NCI-H146 treated with DMSO at 0.1 percent for 48 hours (cell line): ENCODE measurements at regions not wholly inside any gene's neighbourhood (a gene's known extent, or its start where the extent isn't known, plus 50 kb on each side); places are given as distances from the start of the nearest gene placed in this dataset.
"Not testable (repeated sequence)": the region's sequence is repeated elsewhere in the genome, so short reads cannot be mapped to it uniquely, and the experiment has no call there.

ENCODE experiments used
- DNase-seq: peaks from one replicate; lab custom pipeline; 2025; ENCODE audit not compliant: unreplicated experiment; lab: John Stamatoyannopoulos, UW

GRCh38 chr1:228847451-228847850 is 112.2 kb downstream of the RHOU start:
- DNase-seq: not testable (repeated sequence)

- no peak for DNase-seq
Measured at GRCh38 chr1:228848406-228848805, 113.1 kb downstream of the RHOU start.

- DNase-seq: peak; percentile 55
Measured at GRCh38 chr1:228849011-228849541, 113.8 kb downstream of the RHOU start.

- DNase-seq: no peak
Measured at GRCh38 chr1:228850141-228851100, 115.1 kb downstream of the RHOU start.

- no peak for DNase-seq
Measured at GRCh38 chr1:228851193-228851592, 115.9 kb downstream of the RHOU start.

GRCh38 chr1:228851618-228852017 is 116.3 kb downstream of the RHOU start:
- DNase-seq: no peak

- no peak for DNase-seq
Measured at GRCh38 chr1:228852024-228852423, 116.7 kb downstream of the RHOU start.

GRCh38 chr1:228852511-228853088 is 117.3 kb downstream of the RHOU start:
- DNase-seq: no peak

- DNase-seq: no peak
Measured at GRCh38 chr1:228853191-228853590, 117.9 kb downstream of the RHOU start.

GRCh38 chr1:228853637-228854036 is 118.4 kb downstream of the RHOU start:
- DNase-seq: no peak

- no peak for DNase-seq
Measured at GRCh38 chr1:228854907-228855306, 119.6 kb downstream of the RHOU start.

- no peak for DNase-seq
Measured at GRCh38 chr1:228857611-228858010, 122.3 kb downstream of the RHOU start.

GRCh38 chr1:228860911-228861831 is 125.9 kb downstream of the RHOU start:
- no peak for DNase-seq

GRCh38 chr1:228861832-228862180 is 126.5 kb downstream of the RHOU start:
- DNase-seq: no peak

- no peak for DNase-seq
Measured at GRCh38 chr1:228862542-228863505, 127.5 kb downstream of the RHOU start.

GRCh38 chr1:228863776-228864175 is 128.5 kb downstream of the RHOU start:
- DNase-seq: no peak

- DNase-seq: no peak
Measured at GRCh38 chr1:228865627-228866330, 130.5 kb downstream of the RHOU start.

- DNase-seq: no peak
Measured at GRCh38 chr1:228866468-228866867, 131.2 kb downstream of the RHOU start.
